ENCODE measurements at regions not wholly inside any gene's neighbourhood (a gene's known extent, or its start where the extent isn't known, plus 50 kb on each side); places are given as distances from the start of the nearest gene placed in this dataset.

GRCh38 chr3:159439346-159439745, 549.3 kb upstream of the IL12A start:
- ATAC-seq, result no peak
- WGBS, 2 donors (ENCODE audit: low coverage in 1 of 2), result 88 to 95% methylated on average over 3 to 4 of the region's 4 CpGs

GRCh38 chr3:159441279-159441678, 547.4 kb upstream of the IL12A start:
- WGBS, 2 donors (ENCODE audit: low coverage in 1 of 2), result 40 to 50% methylated on average over 1 of the region's 1 CpG
- H3K27me3 ChIP-seq, result no peaks in the 10 kb centered on the region
- no peaks in the 10 kb centered on the region for H3K9me3 ChIP-seq
- H3K27ac ChIP-seq, result no peak overlapping the region
- peaks cover 0 to 21% (median 0%) of the 10 kb centered on the region in 3 donors for H3K4me1 ChIP-seq
- no peak for TF ChIP-seq POLR2A (IDR thresholded peaks at IDR 0.05)
- no peak for TF ChIP-seq EP300 (IDR thresholded peaks at IDR 0.05)
- no peak for TF ChIP-seq CTCF (IDR thresholded peaks at IDR 0.05)
- H3K4me3 ChIP-seq, result no peak overlapping the region
- no peak for ATAC-seq
- no peaks in the 10 kb centered on the region for H3K36me3 ChIP-seq

More at GRCh38 chr3:159439346-159439745, 549.3 kb upstream of the IL12A start:
- no peaks in the 10 kb centered on the region for H3K36me3 ChIP-seq
- peaks cover 0 to 21% (median 0%) of the 10 kb centered on the region in 3 donors for H3K4me1 ChIP-seq
- no peaks in the 10 kb centered on the region for H3K27me3 ChIP-seq
- H3K4me3 ChIP-seq, result no peak overlapping the region
- no peaks in the 10 kb centered on the region for H3K9me3 ChIP-seq
- TF ChIP-seq CTCF (IDR thresholded peaks at IDR 0.05), result no peak
- TF ChIP-seq POLR2A (IDR thresholded peaks at IDR 0.05), result no peak
- no peak for TF ChIP-seq EP300 (IDR thresholded peaks at IDR 0.05)
- TF ChIP-seq POLR2AphosphoS5 (IDR thresholded peaks at IDR 0.05), result no peak
- H3K27ac ChIP-seq, result no peak overlapping the region

- Histone ChIP-seq H3K27me3 (no peaks in the 10 kb centered on the region), H3K27ac (no peak overlapping the region), H3K9me3 (no peaks in the 10 kb centered on the region), H3K4me1 (peaks cover 0 to 21% (median 0%) of the 10 kb centered on the region in 3 donors), H3K4me3 (no peak overlapping the region), H3K36me3 (no peaks in the 10 kb centered on the region)
- TF ChIP-seq POLR2AphosphoS5 (IDR thresholded peaks at IDR 0.05) (no peak), POLR2A (IDR thresholded peaks at IDR 0.05) (no peak), EP300 (IDR thresholded peaks at IDR 0.05) (no peak), CTCF (IDR thresholded peaks at IDR 0.05) (no peak)
- WGBS, 2 donors (ENCODE audit: low coverage in 1 of 2), result 38 to 49% methylated on average over 1 to 3 of the region's 5 CpGs
- ATAC-seq, result no peak
Measured at GRCh38 chr3:159443266-159443665, 545.4 kb upstream of the IL12A start.

- H3K9me3 ChIP-seq, result no peaks in the 10 kb centered on the region
- TF ChIP-seq POLR2A (IDR thresholded peaks at IDR 0.05) (no peak), EP300 (IDR thresholded peaks at IDR 0.05) (no peak), CTCF (IDR thresholded peaks at IDR 0.05) (no peak), POLR2AphosphoS5 (IDR thresholded peaks at IDR 0.05) (no peak)
- no peaks in the 10 kb centered on the region for H3K27me3 ChIP-seq
- H3K27ac ChIP-seq, result no peak overlapping the region
- 61 to 68% methylated on average over 3 of the region's 3 CpGs for WGBS, 2 donors (ENCODE audit: low coverage in 1 of 2)
- ATAC-seq, result no peak
- peaks cover 0 to 7% (median 0%) of the 10 kb centered on the region in 3 donors for H3K4me1 ChIP-seq
- no peaks in the 10 kb centered on the region for H3K36me3 ChIP-seq
- no peak overlapping the region for H3K4me3 ChIP-seq
Measured at GRCh38 chr3:159447841-159448240, 540.8 kb upstream of the IL12A start.

- no peak for ATAC-seq
- H3K9me3 ChIP-seq, result no peaks in the 10 kb centered on the region
- no peak overlapping the region for H3K27ac ChIP-seq
- 58 to 100% methylated on average over 1 of the region's 1 CpG for WGBS, 2 donors (ENCODE audit: low coverage in 1 of 2)
- TF ChIP-seq POLR2AphosphoS5 (IDR thresholded peaks at IDR 0.05) (no peak), POLR2A (IDR thresholded peaks at IDR 0.05) (no peak), EP300 (IDR thresholded peaks at IDR 0.05) (no peak), CTCF (IDR thresholded peaks at IDR 0.05) (no peak)
- no peaks in the 10 kb centered on the region for H3K36me3 ChIP-seq
- no peak overlapping the region for H3K4me3 ChIP-seq
- H3K4me1 ChIP-seq, result no peaks in the 10 kb centered on the region
- H3K27me3 ChIP-seq, result no peaks in the 10 kb centered on the region
Measured at GRCh38 chr3:159448902-159449301, 539.7 kb upstream of the IL12A start.

Measured in gastroesophageal sphincter (tissue), 4 donors.